NCI-H146 treated with DMSO at 0.1 percent for 48 hours (cell line): ENCODE measurements at regions not wholly inside any gene's neighbourhood (a gene's known extent, or its start where the extent isn't known, plus 50 kb on each side); places are given as distances from the start of the nearest gene placed in this dataset.
"Not testable (repeated sequence)": the region's sequence is repeated elsewhere in the genome, so short reads cannot be mapped to it uniquely, and the experiment has no call there.

Source experiments
- DNase-seq: peaks from one replicate; lab custom pipeline; 2025; ENCODE audit not compliant: unreplicated experiment; lab: John Stamatoyannopoulos, UW

- DNase-seq, result no peak
Measured at GRCh38 chr17:31629696-31630470, 229.2 kb downstream of the COPRS start.

- DNase-seq, result no peak
Measured at GRCh38 chr17:31627960-31628359, 231.1 kb downstream of the COPRS start.

- no peak for DNase-seq
Measured at GRCh38 chr17:31623990-31624389, 232.5 kb downstream of the RAB11FIP4 start.

DNA sequence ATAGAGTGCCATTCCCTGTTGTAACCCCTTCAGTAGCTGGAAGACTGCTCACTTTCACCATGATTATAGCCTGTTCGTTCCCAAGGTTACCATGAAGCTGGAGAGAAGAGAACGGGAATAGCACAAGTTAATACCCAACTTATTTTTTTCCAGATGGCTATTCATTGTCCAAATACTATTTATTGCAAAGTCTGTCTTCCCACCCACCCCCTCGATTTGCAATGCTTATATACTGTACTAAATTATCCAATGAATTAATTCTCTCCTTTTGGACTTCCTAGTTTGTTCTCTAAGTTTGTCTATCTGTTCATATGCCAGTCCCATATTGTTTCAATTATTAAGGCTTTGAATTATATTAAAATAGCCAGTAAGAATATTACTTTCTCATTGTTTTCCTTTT, 231.0 kb downstream of the RAB11FIP4 start:
- DNase-seq, result no peak

- no peak for DNase-seq
Measured at GRCh38 chr17:31621566-31621965, 230.1 kb downstream of the RAB11FIP4 start.

DNA sequence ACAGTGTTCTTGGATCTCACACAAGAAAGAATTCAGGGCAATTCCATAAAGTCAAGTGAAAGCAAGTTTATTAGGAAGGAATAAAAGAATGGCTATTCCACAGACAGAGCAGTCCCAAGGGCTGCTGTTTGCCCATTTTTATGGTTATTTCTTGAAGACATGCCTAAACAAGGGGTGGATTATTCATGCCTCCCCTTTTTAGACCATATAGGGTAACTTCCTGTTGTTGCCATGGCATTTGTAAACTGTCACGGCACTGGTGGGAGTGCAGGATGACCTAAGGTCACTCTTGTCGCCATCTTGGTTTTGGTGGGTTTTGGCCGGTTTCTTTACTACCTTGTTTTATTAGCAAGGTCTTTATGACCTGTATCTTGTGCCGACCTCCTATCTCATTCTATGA, 219.6 kb downstream of the RAB11FIP4 start:
- DNase-seq, result not testable (repeated sequence)

GRCh38 chr17:31609996-31610910, 218.8 kb downstream of the RAB11FIP4 start:
- no peak for DNase-seq

DNA sequence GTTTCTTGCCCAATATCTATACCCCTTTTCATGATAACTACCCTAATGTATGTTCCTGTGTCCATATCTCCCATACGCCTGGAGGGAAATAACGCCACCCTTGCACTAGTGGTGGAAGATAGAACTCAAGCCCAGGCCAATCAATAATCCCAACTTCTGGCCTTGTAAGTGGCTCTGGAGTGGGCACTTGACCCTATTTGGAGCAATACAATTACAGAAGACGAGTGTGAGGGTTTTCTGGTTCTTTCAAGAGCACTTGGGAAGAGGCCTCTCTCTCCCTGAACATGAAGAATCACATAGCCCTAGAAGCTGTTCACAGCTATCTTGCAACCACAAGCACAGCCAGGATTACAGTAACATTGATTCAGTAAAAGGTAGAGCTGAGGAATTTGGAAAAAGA, 217.9 kb downstream of the RAB11FIP4 start:
- DNase-seq, result no peak

GRCh38 chr17:31608659-31609254, 217.3 kb downstream of the RAB11FIP4 start:
- no peak for DNase-seq

DNA sequence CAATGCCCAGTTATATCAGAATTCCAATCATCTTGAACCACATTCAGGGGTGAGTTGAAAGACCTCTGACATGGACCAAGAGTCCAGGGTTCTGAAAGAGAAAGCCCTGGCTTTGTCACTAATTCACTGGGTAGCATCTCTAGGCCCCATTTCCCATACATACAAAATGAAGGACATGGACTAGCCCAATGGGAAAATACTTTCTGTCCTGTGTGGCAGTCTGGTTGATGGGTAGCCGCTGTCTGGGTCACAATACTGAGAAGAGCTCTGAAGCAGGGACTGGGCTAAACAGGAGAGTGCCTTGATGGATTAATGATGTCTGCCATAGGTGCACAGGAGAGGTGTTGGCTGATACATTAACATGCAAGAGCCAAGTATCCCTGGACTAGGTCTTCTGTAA, 214.3 kb downstream of the RAB11FIP4 start:
- DNase-seq, result no peak

DNA sequence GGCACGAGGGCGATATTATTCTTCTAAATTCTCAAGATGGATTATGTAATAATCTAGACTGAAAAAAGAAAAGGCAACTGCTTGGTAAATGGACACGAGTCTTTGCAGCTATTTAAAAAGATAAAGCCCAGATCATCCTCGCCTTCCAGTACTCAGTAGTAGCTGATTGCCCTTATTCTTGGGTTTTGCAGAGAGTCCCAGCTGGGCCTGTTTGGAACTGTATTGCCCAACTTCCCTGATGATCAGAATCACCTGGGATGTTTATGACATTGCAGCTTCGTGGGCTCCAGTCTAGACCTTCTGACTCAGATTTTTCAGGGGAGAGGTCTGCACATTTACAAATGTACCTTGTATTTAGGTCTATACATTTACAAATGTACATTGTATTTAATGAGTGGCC, 213.5 kb downstream of the RAB11FIP4 start:
- DNase-seq, result no peak

DNA sequence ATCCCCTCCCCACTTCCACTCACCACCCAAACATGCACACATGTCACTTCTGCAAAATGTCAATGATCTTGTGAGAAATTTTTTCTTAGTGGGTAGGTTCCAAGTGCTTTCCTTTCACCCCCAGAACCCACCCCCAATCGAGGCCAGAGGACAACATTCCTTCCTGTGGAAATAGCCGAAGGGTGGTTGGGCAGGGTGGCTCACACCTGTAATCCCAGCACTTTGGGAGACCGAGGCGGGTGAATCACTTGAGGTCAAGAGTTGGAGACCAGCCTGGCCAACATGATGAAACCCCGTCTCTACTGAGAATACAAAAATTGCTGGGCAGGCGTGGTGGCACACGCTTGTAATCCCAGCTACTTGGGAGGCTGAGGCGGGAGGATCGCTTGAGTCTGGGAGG, 208.7 kb downstream of the RAB11FIP4 start:
- DNase-seq, result not testable (repeated sequence)

DNA sequence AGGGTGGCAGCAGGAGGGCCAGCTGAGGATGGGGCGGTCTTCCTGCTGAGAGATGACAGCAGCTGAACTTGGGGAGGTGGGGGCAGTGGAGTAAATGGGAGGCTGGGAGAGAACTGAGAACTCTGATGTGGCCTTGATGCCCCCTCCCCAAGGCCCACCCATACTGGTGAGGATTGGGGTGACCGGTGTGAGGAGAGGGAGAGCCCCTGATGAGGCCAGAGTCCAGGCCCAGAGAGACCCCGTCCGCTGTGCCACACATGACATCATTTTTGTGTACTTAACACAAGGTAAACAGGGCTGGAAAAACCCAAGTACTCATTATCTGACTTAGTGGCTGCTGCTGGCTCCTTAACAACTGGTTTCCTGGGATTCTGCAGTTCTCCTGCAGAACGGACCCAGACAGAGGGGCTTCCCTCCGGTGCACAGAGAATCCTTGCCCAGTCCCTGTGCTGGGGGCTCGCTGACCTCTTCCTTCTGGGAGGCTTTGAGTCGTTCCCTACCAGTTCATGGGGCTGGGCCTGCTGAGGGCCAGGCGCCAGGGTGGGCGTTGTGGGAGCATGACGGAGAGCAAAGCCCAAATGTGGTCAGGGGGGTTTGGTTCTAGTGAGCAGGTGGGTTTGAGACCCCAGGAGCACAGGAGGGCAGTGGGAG, 207.6 kb downstream of the RAB11FIP4 start:
- peak; percentile 29 for DNase-seq

DNA sequence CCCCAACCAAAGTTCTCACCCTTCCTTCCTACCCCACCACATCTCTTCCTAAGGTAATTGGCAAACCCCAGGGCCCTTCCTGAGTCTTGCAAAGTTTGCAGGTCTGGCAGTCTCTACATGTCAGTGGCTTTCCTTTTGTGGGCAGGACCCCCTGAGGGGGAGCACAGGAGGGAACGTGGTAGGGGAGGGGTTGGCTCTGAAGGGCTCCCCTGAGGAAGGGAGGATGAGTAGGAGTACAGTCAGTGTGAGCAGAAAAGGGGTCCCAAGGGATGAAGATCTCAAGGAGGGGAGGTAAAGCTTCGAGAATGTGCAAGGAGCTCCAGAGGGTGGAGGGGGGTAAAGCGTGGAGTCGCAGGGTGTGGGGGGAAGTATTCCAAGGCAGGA, 206.9 kb downstream of the RAB11FIP4 start:
- no peak for DNase-seq

DNA sequence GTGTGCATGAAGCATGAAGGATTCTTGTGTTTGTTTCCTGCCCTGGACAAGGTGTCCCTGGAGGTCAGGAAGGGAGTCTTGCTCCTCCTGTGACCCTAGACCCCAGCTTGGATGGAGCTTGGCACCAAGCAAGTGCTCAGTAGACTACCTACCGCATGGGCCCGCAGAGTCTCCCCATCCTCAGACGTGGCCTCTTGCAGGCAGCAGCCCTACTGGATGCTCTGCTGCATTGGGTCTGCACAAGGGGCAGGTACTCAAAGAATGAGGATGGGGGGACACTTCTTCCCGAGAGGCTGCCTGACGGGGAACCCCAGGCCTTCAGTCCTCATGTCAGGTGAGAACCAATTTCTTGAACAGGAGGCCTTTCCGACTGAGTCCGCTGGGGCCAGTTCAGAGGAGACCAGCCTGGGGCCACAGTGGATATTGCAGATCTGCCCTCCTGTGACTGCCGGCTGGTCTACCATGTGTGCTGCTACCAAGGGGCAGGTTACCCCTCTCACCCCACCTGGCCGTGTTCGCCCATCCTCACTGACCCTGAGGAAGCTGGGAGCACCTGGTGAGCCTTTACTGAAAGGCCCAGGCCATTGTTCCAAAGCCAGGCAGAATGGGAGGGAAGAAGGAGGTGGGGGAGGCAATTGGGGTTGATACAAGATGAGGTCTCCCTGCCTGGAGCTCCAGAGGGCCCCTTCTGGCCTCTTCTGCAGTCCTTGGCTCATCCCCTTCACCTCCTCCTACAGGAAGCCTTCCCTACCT, 206.3 kb downstream of the RAB11FIP4 start:
- no peak for DNase-seq

DNA sequence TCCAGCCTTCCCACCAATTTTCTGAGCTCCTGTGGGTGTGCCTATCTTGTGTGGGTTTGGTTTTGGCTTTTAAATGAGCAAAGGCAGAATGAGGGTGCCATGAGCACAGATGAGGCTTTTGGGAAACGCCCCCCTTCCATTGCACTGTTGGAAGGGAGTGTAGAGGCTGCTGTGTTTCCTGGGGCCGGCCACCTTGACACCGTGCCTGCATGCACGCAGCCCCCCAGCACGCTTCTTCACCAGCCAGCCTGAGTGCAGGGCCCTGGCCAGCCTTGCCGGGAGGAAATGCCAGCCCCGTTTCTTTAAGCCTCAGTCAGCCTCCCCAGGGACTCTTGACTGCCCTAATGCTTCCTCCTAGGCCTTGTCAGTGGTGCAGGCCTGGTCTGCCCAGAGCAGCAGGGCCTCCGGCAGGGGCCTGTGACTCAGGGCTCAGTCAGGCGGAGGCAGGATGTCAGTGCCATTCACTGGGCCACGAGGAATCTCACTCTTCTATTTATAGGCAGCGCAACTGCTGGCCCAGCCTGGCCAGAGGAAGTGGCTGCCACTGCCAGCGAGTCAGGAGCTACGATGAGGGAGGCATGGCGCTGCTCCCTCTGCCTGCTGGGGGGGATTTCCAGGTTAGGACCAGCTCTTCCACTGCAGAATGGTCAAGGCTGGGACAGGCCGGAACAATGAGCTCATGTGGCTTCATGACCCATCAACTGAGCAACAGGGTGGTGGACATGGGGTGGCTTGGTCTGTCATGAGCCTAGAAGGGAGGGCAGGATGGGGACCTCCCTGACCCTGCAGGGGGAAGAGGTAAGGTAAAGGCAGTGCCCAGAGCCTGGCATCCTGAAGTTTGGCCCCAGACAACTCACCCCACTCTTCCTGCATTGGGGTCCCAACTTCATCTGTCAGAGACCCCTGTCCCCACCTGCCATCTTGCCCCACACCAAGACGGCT, 205.2 kb downstream of the RAB11FIP4 start:
- no peak for DNase-seq

GRCh38 chr17:31595666-31596381, 204.3 kb downstream of the RAB11FIP4 start:
- DNase-seq, result no peak

DNA sequence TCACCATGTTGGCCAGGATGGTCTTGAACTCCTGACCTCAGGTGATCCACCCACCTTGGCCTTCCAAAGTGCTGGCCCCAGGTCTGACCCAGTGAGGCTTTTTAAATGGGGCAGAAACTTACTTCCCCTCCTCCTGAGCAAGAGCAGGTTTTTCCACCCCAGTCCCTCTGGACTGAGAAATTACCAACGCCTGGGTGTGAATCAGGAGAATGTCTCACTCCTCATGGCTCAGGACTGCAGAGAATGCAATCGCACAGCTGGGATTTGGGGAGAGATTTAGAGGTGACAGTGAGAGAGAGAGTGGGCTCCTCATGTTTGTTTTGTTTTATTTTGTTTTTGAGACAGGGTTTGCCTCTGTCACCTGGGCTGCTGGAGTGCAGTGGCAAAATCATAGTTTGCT, 203.6 kb downstream of the RAB11FIP4 start:
- DNase-seq, result no peak

DNA sequence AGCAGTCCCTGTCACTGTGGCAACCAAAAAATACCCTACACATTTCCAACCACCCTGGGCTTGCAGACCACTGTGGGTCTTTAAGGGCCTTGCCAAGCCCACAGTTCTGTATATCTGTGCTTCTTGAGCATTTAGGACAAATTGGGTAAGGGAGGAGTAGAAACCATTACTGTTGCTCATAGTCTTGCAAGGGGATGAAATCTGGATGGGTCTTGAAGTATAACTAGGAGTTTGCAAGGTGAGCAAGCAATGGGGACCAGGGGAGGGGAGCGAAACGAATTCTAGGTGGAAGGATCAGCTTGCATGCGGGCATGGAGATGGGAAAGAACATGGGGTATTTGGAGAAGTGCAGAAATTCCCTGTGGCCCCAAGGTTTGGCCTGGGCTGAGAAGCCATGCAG, 202.9 kb downstream of the RAB11FIP4 start:
- no peak for DNase-seq
